ENCODE measurements at regions not wholly inside any gene's neighbourhood (a gene's known extent, or its start where the extent isn't known, plus 50 kb on each side); places are given as distances from the start of the nearest gene placed in this dataset.

DNA sequence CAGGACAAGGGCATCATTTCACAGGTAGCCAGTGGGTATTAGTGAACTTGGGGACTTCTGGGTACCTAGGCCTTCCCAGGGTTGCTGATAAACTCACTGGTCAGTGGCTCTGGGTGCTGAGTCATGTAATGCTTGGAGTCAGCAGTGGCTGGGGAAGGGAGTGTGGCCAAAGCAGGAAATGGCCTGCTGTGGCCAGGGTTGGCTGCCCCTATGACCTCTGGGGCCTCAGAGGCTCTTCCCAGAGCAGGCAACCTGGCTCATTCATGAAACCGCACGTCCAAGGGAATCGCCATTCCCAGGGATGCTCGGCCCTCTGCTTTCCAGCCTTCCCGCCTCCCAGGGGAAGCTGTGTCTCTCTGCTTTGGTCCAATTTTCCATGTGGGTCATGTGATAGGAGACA is 294.9 kb downstream of the DYSF start (continued):
- TF ChIP-seq, protein P1, sequence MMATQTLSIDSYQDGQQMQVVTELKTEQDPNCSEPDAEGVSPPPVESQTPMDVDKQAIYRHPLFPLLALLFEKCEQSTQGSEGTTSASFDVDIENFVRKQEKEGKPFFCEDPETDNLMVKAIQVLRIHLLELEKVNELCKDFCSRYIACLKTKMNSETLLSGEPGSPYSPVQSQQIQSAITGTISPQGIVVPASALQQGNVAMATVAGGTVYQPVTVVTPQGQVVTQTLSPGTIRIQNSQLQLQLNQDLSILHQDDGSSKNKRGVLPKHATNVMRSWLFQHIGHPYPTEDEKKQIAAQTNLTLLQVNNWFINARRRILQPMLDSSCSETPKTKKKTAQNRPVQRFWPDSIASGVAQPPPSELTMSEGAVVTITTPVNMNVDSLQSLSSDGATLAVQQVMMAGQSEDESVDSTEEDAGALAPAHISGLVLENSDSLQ (IDR thresholded peaks at IDR 0.05): no peak

DNA sequence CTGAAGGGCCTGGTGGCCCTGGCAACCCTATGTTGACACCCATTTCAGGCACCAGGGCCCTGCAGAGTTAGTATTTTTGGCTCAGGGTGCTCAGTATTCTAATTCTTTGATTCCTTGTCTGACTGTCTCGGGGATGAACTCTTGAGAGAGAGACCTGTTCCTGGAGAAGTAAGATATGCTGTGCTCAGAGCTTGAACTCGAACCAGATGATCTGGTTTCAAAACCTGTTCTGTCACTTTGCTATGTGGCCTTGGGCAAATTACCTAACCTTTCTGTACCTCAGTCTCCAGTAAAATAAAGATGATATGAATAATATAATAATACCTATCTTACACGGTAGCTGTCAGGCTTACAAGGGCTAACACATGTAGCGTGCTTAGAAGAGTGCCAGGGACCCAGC is 294.2 kb downstream of the DYSF start:
- in situ Hi-C loops (cut with MboI) (no loop called here), intact Hi-C loops (cut with micrococcal nuclease; ENCODE audit: unreplicated experiment) (no loop called here)
- ChIA-PET CTCF (no interaction called here), SMC1A (ENCODE audit: uncharacterized antibody, unreplicated experiment) (no interaction called here), RAD21 (ENCODE audit: unreplicated experiment) (no interaction called here), POLR2A (interaction anchor here (0.6 kb wide), 1 partner anchor 20 kb away, joined by 3 read pairs; no protein-coding TSS in a partner anchor)
- Histone ChIP-seq H3K4me3 (no peak overlapping the region), H3K79me2 (ENCODE audit: control insufficient read depth, insufficient read depth, low read length) (no peaks in the 10 kb centered on the region), H4K20me1 (ENCODE audit: control insufficient read depth, insufficient read depth) (no peaks in the 10 kb centered on the region), H3K4me1 (ENCODE audit: control insufficient read depth, insufficient read depth, low read length) (no peaks in the 10 kb centered on the region), H3K4me2 (ENCODE audit: control insufficient read depth, insufficient read depth) (no peak overlapping the region), H3K9me3 (replicated peaks; ENCODE audit: control insufficient read depth, insufficient read depth, low read length) (no peaks in the 10 kb centered on the region), H2AFZ (ENCODE audit: control insufficient read depth, low read depth, low read length) (no peak overlapping the region), H3K9ac (ENCODE audit: control insufficient read depth, insufficient read depth, low read length) (no peak overlapping the region), H3K36me3 (ENCODE audit: control insufficient read depth in 2 of 2, insufficient read depth in 2 of 2, low read length in 1 of 2) (no peaks in the 10 kb centered on the region), H3K27ac (ENCODE audit: control insufficient read depth, insufficient read depth) (no peak overlapping the region), H3K27me3 (replicated peaks in 1 of 2; ENCODE audit: control insufficient read depth in 2 of 2, insufficient read depth in 2 of 2, low read length in 1 of 2) (no peaks in the 10 kb centered on the region)
- TF ChIP-seq, protein P1 (IDR thresholded peaks at IDR 0.05): no peak
- TF ChIP-seq ZNF384 (IDR thresholded peaks at IDR 0.05; ENCODE audit: borderline replicate concordance, low read depth, low read length): no peak
- no peak for TF ChIP-seq NFIC (IDR thresholded peaks at IDR 0.05; ENCODE audit: low read depth, low read length)
- TF ChIP-seq LARP7 (IDR thresholded peaks at IDR 0.05): no peak
- no peak for TF ChIP-seq POLR2AphosphoS5 (IDR thresholded peaks at IDR 0.05; ENCODE audit: low read length)
- TF ChIP-seq RCOR1 (conservative IDR thresholded peaks at IDR 0.05; ENCODE audit: low read depth, low read length): no peak
- TF ChIP-seq TCF3 (IDR thresholded peaks at IDR 0.05; ENCODE audit: borderline replicate concordance, insufficient read depth, low read depth, low read length): no peak
- TF ChIP-seq SP1 (IDR thresholded peaks at IDR 0.05; ENCODE audit: low read depth, low read length): no peak
- TF ChIP-seq, protein P2, sequence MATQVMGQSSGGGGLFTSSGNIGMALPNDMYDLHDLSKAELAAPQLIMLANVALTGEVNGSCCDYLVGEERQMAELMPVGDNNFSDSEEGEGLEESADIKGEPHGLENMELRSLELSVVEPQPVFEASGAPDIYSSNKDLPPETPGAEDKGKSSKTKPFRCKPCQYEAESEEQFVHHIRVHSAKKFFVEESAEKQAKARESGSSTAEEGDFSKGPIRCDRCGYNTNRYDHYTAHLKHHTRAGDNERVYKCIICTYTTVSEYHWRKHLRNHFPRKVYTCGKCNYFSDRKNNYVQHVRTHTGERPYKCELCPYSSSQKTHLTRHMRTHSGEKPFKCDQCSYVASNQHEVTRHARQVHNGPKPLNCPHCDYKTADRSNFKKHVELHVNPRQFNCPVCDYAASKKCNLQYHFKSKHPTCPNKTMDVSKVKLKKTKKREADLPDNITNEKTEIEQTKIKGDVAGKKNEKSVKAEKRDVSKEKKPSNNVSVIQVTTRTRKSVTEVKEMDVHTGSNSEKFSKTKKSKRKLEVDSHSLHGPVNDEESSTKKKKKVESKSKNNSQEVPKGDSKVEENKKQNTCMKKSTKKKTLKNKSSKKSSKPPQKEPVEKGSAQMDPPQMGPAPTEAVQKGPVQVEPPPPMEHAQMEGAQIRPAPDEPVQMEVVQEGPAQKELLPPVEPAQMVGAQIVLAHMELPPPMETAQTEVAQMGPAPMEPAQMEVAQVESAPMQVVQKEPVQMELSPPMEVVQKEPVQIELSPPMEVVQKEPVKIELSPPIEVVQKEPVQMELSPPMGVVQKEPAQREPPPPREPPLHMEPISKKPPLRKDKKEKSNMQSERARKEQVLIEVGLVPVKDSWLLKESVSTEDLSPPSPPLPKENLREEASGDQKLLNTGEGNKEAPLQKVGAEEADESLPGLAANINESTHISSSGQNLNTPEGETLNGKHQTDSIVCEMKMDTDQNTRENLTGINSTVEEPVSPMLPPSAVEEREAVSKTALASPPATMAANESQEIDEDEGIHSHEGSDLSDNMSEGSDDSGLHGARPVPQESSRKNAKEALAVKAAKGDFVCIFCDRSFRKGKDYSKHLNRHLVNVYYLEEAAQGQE (IDR thresholded peaks at IDR 0.05; ENCODE audit: low read depth, low read length): no peak
- TF ChIP-seq HDGF (IDR thresholded peaks at IDR 0.05): no peak
- TF ChIP-seq FOXM1 (IDR thresholded peaks at IDR 0.05; ENCODE audit: low read depth, low read length): no peak
- TF ChIP-seq ATF3 (IDR thresholded peaks at IDR 0.05; ENCODE audit: borderline replicate concordance, extremely low read depth, low read depth, low read length): no peak
- no peak for TF ChIP-seq PBX3 (IDR thresholded peaks at IDR 0.05; ENCODE audit: insufficient replicate concordance, low read depth, low read length)
- no peak for TF ChIP-seq NRF1 (conservative IDR thresholded peaks at IDR 0.05; ENCODE audit: low read depth, low read length)
- DNase-seq (ENCODE audit: low read depth, low spot score): no peak
- ATAC-seq: no peak
- no TSS peak for BruUV-seq (replicated peaks)
- 15% methylated on average over 4 of the region's 4 CpGs for WGBS (ENCODE audit: insufficient coverage, insufficient replicate concordance, low lambda C conversion rate, missing lambda C conversion rate)
- no peak for FAIRE-seq

All from GM12878 (cell line).